ENCODE measurements at regions not wholly inside any gene's neighbourhood (a gene's known extent, or its start where the extent isn't known, plus 50 kb on each side); places are given as distances from the start of the nearest gene placed in this dataset.

DNA sequence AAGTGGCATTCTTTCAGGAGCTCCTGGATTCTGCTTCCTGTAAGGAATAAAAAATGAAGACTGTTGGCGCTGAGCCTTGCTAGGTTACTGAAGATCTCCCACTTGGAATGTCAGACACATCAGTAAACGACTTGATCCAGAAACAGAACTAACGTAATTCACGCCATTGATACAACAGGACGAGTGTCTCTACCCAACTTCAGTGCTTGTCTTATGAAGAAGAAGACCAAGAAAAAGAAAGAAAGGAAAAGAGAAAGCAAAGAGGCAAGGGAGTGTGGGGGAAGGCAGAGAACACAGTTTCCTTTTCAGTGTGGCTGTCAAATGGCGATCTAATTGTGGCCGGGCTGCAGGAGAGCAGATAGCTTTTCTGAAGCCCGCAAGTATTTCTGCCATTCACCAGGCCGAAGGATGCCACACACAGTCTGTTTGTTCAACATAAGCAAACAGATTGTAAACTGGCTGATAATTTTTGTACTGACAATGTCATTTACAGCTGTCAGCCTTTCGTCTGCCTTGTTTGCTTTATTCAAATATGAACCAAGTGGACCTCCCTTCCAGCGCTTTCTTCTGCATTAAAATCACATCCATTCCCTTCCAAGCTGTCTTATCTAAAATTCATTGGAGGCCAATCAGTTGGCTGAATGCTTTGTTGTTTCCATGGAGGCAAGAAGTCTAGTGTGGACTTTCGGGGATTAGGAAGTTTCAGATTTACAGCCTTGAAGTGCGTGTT lies 180.6 kb downstream of the FOXA2 start:
- no peak for FAIRE-seq

DNA sequence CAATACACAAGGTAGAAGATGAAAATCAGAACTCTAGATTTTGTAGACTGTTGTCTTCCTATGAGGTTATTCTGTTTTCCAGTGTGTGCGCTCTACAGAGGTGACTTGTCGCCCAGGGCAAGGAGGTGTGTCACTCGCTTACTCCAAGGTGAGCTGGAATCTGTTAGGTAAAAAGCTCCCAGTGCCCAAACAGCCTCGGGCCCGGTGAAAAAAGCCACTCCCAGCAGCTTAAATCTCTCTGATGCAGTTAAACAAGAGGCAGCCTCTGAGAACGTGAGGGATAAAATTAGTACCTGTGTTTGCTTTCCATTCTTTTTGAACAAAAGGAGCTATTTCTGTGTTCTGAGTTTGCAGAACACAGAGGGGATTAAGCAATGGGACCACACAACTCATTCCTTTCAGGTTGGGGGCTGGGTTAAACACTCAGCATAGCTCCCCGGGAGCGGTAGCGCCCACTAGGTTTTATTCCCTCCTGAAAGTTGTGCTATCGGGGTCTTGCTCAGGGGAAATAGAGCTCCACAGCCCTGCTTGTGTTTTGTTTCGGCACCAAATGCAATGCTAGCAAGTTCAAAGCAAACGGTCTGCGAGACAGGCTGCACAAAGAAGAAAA lies 181.2 kb downstream of the FOXA2 start:
- no peak for FAIRE-seq

DNA sequence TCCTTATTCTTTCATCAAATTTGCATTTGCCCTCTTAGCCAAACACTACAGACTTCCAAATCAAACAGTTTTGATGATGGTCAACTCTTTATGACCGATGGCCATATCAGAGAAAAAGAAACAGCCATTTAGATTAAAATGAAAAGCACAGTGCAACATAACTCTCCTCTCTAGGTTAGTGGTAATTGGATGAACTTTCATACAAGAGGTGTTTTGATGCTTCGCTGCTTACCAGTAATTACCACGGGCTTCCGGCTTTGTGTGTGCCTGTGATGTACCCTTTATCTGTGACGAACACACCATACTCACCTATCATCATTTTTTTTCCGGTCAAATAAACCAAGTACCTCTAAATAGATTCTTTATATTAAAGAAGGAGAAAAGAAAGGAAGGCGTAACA lies 181.8 kb downstream of the FOXA2 start:
- no peak for FAIRE-seq

DNA sequence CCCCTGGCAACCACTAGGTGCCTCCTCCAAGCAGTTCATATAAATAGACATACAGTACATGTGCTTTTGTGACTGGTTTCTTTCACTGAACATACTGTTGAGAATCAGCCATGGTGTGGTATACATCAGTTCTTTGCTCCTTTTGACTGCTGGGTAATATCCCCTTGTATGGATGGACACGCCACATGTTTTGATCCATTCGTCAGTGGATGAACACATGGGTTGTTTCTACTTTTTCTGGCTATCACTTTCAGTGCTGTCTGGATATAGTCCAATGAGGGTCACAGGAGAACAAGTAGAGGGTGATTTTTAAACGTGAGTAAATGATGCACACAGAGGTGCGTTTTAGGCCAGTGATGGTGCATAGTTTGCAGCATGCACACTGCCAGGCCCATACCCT lies 183.9 kb downstream of the FOXA2 start:
- no peak for FAIRE-seq

DNA sequence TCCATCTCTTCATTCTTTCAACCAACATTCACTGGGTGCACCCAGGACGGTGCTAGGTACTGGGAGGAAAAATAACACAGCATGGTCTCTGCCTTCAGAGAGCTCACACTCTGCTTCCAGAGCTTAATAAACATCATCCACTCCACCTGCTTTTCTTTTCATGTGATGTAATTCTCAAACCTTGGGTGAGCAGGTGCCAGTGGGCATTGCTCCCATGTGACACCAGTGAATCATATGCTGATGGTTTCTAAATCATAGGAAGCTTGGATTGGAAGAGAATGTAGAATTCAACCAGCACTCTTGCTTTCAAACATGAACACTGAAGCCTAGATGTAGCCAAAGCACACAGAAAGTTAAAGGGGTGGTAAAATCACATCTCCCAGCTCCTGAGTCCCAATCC lies 189.8 kb downstream of the FOXA2 start:
- no peak for FAIRE-seq

DNA sequence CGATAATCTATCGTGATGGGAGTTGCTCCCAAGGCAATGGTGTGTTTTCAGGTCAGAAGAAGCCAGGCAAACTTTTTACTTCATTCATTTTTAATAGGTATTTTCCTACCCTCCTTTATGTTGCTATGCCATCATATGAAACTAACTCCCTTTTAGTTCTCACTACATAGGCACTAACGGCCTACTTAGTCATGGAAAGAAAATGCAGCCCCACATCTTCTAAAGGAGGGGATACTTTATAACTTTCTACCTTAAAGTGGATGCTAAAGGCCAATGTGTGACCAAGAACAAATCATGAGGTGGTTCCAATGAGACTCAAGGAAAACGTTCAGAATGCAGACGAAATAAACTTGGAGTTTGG lies 193.8 kb downstream of the FOXA2 start:
- FAIRE-seq: no peak

DNA sequence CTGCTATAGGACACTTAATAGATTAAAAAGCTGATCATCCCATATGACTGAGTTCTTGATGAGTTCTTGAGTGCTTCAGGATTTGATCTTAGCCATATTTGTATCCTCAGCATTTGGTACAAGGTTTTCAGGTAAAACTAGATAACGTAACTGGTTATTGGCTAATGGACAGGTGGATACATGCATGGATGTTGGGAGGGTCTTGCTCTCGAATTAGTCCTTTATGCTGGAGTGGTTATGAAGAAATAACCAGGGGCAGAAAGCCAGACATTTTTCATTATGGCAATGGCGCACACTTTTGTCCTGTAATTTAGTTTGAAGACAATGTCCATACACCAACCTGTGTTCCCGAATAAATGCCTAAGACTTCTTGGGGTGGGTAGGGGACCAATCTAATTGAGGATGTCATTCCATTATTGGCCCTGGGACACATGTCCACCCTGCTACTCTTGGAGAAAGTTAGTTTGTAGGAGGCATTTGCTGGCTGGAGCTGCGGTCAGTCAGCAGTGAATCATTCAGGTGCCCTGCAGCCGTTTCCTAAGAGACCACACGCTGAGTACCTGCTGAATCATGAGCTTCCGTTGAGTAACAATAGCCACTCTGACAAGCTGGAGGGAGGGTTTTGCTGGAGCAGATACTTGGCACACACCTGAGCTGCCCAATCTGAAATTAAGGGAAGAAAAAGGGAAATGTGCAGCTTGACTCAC lies 194.4 kb downstream of the FOXA2 start:
- FAIRE-seq: no peak

DNA sequence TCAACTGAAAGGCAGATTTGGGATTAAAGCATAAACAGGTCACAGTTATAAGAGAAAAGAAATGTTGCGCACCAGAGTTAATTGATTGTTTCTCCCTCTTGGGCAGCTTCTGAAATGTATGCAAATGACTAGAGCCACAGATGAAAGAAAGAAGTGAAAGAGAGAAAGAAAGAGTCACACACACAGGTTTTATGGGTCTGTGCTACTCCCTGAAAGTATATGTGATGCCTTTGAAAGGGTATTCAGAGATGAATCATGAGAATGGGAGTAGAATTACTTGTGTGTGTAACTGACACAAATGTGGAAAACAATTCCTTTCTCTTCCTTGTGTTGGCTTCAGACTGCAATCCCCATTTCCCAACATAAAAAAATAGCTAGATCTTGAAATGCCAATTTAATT lies 196.9 kb downstream of the FOXA2 start:
- no peak for FAIRE-seq

DNA sequence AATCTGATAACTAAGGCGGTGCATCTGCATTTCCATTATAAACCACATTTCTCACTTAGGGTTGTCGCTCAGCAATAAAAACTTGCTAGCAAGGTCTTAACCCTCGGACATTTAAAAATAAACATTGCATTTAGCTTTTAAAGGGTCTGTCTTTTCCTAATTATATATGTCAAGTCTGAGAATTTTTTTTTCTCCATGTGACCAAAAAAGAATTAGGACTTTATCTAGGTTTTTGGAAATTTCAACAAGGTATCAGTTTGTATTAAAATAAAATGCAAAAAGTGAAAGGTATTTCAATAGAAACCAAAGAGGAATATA lies 198.1 kb downstream of the FOXA2 start:
- no peak for FAIRE-seq

DNA sequence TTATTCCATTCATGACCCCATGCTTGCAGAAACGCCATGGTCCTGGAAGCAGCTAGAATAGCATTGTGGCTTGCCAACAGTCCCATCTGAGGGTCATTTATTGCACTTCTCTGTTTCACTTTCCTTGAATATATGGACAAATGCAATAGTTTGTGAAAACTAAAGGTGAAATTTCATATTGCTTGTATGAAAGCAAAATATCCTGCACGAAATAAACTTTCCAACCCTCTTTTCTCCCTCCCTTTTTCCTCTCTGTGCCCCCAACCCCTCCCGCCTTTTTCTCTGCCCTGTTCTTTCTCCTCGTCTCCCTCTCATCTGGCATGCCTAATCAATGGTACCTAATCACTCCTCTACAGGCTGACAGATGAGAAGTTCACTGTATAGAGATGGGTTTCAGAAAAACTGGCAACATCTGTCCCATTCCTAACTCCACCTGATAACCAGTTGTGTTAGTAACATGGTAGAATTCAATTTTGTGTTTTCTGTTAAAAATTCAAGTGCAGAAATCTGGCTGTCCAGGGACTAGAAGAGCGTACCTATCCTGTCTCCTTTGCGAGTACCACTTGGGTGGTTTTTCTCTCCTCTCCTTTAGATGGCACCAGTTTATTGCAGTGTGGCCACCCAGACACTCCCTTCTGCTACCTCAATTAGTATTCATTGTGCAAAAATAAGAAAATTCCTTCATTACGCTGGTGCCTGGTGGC lies 198.6 kb downstream of the FOXA2 start:
- FAIRE-seq: no peak

DNA sequence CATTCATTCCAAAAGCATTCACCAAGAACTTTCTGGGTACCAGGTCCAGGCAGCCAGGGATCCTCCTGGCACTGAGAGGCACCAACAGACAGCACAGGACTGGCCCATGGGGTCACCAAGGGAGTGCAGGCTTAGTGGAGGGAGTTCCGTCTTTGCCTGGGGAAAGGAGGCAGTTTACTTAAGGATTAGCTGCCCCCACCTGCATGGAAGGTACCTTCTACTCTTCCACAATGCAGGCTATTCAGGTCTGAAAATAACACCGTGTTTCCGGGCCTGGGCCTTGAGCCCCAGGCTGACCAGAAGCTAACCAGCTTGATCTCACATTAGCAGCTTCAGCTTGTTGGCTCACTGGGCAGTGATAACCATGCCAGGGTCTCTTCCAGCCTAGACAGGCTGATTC lies 199.4 kb downstream of the FOXA2 start:
- no peak for FAIRE-seq

DNA sequence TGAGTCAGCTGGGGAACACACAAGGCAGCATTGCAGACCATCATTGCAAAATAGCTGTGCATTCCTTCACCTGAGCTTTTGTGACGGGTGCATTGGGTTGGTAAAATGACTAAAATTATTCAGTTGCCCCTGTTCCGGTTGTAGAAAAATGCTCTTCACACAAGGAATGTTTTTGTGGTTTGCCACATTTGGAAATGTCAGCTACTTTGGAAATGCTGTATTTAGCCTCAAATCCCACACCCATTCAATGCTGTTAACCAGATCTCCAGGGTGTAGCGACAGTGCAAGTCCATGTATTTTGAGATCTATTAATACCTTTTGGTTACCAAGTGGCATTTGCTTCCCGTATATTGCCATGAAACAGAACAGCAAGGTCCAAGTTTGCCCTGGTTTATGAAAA lies 201.2 kb downstream of the FOXA2 start:
- FAIRE-seq: no peak

DNA sequence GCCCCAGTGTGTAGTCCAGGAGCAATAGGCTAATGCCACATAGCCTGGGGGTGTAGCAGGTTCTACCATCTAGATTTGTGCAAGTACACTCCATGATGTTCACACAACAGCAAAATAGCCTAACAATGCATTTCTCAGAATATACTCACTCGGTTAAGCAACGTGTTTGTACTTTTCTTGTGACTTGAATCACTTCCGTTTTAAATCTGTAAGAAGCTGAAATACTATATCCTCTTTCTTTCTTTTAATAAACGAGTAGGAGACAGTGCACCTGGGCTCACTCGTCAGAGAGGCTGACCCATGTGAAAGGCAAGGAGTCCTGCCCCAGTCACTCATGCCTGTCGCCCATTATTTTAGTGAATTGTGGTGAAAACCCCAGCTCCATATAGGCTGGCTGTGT lies 201.6 kb downstream of the FOXA2 start:
- FAIRE-seq: no peak

DNA sequence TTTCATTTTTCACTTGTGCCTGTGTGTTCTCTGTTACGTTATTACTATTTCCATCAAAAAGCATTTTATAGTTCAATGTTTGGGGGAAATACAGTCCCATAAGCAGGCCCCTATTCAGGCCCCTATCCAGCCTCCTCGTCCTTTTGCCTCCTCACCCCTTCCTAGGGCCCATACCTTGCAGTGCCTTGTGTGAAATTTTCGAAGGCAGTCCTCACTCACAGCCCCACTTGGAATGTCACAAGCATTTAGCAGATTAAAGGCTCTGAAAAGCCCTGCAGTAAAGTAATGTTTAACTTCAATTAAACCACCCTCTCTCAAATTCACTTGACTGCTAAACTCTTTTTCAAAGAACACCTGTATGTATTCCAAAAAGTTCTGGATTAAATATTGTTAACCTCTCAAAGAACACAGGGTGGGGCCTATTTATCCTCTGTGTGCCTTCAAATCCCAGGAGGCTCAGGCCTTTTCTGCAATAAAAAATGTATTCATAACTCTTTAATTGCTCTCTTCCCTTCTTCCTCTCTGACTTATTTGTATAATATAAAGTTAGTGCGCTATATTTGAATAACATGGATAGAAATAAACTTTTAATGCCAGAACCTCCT lies 202.5 kb downstream of the FOXA2 start:
- no peak for FAIRE-seq

DNA sequence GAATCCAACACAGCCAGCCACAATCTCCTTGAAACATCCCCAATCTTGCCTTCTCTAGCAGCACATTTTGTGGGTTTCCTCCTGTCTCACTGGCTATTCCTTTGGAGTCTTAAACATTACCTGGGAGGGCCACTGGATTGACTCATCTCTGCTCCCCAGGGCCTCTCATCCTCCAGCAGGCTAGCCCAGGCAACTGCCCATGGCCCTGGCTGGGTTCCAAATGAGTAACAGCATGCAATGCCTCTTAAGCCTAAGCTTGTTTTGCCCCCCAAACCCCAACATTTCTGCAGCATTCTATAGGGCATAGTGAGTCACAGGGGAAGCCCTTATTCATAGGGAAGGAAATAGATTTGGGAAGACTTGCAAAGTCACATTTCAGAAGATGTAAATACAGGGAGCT lies 204.9 kb downstream of the FOXA2 start:
- no peak for FAIRE-seq

DNA sequence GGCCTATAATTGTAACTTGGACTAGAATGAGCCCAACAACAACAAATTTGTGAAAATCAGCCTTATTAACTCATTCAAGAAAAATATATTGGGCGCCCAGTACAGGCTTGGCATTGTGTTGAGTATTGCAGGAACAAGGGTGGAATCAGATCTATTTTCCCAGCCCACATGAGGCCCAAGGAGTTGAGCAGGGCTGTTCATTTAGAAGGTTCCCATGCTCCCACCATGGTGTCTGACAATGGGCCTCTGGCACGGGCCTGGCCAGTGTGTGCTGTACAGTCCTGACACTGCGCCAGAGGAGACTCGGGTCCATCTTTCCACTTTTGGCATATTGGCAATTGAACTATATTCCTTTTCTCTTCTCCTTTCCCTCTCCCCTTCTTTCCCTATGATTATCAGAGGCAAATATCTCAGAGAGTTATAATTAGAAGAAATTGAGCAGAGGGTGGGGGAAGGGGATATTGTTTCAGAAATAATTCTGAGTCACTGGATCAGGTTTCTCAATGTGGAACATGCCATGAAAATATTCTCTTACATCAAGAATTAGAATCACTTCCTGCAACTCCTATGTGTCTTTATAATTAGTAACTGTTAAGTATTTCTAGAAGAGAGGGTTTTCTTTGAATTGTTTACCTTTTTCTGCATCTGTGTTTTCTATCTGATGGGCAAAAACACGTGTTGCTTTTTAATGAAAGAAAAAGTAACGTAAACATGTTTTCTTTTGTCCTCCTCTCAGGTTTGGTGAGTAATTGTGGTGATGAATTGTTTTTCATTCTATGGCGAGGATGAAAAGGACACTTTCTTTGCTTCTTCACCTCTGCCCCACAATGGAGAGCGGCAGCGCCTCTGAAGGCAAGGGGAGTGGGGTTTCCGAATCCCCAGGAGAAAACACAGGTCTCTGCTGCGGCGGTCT lies 209.4 kb downstream of the FOXA2 start:
- FAIRE-seq: no peak

DNA sequence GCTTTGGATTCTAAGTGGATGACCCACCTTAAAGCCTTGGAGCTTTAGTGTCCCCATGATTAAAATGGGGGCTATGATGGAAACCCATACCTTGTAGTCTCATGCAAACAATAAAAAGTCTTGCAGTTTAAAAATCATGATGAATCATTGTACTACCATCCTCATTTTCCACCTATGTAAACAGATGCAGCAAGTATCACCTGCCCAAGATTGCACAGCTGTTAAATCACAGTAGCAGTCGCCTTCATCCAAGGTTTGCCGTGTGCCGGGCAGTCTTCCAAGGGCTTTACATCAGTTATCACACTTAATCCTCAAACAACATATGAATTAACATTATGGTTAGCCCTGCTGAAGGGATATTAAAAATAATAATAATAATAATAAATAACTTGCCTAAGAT lies 210.3 kb downstream of the FOXA2 start:
- FAIRE-seq: no peak

DNA sequence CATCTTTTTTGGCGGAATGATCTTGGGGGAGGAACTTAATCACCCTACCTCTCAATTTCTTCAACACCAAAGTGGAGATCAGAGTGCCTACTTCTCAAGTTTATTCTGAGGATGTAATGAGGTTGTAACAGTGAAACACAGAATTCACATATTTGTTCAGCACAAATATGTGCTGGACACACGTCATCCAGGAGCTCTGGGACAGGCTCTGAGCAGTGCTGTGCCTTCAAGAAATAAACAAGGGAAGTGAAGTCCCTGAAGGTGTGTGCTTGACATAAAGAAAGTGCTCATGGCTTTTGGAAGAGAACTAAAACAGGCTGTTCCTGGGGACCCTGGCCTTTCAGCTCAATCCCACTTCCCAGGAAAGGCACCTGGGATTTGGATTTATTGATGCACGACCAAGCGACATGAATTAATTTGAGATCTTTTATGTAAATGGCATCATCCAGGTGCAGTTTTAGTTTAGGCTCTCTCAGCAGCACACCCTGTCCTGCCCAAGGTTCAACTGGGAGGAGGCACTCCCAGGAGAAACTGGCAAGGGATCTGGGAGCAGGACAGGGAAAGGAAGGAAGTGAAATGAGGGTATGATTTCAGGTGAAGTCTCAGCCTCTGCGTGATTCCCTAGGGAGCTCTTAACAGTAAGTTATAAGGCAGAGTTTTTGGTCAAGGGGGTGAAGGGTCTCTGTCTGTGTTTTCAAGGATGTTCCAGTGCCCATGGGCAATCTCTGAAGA lies 211.0 kb downstream of the FOXA2 start:
- no peak for FAIRE-seq

DNA sequence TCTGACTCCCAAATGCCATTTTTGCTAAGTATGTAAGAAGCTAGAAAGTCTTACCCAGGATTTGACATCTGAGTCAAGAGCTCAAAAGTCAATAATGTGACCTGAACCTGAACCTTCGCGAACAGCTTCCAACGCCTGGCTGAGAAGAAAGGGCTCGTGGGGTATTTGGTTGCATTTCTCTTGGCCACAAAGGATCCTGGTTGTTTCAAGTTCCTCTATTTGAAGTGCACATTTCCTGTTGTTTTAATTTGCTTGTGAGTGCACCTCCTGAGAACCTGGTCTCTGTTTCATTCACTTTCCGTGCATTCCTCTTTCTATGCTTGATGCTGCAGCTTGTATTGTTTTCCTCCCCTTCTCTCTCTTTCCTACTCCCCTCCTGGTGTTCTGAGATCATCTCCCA lies 212.5 kb downstream of the FOXA2 start:
- no peak for FAIRE-seq

DNA sequence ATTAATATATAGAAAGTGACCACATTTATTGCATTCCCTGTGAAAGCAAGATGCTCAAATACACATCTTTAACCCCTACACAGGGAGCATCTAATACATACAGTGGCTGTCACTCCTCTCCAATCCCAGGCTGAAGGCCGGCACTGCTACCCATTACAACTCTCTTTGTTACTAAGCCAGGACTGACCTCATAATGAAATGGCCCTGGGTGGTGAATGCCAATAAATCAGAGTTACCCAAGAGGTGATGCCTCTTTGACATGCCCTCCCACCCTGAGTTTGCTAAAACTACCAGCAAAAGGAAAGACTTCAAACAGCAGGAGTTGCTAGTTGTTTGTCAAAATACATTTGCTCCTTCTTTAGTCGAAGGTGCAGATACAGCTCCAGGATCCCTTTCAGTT lies 214.2 kb downstream of the FOXA2 start:
- no peak for FAIRE-seq

DNA sequence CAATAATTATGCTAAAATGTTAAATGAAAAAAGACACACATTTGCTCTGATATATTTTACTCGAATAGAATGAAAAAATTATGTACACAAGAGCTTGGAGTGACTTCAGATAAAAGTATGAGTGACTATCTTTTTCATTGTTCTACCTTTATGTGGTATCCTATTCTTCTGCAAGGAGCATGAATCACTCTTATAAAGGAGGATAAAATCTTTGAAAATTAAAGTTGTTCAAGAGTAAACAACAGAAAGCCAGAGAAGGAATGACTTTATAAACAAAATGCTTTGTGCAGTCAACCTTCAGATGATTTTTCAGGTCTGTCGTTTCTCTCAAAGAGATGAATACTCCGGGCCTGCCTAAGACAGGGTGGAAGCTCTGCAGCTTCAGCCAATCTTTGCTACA lies 215.3 kb downstream of the FOXA2 start:
- no peak for FAIRE-seq

DNA sequence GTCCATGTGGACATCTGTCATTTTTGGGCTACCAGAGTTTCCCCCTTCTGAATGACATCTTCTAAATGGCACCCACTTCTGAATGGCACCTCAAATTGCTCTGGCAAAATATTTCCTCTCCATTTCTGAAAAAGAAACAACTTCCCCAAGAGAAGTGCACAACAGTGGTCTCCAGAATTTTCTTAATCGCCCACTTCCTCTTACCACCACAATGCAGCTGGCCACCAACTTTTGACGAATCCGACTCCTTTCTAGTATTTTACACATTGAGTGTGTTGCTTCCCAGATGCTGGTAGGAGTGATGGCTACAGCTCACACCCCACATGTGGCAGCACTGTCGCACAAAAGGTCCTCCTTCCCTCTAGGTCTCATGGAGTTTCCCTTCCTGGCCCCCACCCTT lies 216.1 kb downstream of the FOXA2 start:
- FAIRE-seq: no peak
